Right renal pelvis (tissue), 4 donors: ENCODE measurements at regions not wholly inside any gene's neighbourhood (a gene's known extent, or its start where the extent isn't known, plus 50 kb on each side); places are given as distances from the start of the nearest gene placed in this dataset.
"Not testable (repeated sequence)": the region's sequence is repeated elsewhere in the genome, so short reads cannot be mapped to it uniquely, and the experiment has no call there.

Experiments
- DNase-seq, 4 donors: peaks; one replicate each; pipeline ENCODE4 v3.0.0-alpha.2; 2013; ENCODE audit warnings: low read depth in 4 of 4, low spot score in 3 of 4, missing footprints in 1 of 4

DNA sequence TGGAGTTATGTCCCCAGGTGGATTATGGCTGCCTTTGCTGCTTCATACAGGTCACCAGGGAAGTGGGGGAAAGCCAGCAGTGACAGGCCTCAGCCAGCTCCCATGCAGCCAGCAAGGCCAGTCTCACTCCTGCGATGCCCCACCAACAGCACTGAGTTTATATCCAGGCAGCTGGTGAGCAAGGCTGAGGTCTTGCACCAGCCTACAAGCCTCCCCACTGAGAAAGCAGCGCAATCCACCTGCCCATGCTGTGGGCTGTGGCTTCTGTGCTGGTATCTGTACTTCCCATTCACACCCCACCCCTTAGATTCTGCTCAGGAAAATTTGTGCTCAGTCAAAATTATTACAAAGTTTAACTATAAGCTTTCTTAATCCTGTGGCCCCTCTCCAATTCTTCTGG, 153.5 kb downstream of the HHIP start:
- DNase-seq: no peak

DNA sequence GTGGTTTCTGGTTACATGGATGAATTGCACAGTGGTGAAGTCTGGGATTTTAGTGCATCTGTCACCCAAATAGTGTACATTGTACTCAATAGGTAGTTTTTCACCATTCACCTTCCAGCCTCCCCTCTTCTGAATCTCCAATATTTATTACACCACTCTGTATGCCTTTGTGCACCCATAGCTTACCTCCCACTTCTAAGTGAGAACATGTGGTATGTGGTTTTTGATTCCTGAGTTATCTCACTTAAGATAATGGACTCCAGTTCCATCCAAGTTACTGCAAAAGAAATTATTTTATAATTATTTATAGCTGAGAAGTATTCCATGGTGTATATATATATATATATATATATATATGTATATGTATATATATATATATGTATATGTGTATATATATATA, 155.8 kb downstream of the HHIP start:
- DNase-seq: no peak

DNA sequence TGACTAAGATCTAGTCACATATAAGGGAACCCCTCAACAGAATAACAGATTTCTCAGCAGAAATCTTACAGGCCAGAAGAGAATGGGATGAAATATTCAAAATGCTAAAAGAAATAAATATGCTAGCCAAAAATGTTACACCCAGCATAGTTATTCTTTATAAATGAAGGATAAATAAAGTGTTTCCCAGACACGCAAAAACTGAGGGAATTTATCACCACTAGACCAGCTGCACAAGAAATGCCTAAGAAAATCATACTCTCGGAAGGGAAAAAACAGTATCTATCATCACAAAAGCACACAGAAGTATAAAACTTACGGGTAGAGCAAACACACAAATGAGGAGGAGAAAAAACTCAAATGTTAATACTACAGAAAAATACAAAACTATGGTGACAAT, 162.1 kb downstream of the HHIP start:
- no peak for DNase-seq

DNA sequence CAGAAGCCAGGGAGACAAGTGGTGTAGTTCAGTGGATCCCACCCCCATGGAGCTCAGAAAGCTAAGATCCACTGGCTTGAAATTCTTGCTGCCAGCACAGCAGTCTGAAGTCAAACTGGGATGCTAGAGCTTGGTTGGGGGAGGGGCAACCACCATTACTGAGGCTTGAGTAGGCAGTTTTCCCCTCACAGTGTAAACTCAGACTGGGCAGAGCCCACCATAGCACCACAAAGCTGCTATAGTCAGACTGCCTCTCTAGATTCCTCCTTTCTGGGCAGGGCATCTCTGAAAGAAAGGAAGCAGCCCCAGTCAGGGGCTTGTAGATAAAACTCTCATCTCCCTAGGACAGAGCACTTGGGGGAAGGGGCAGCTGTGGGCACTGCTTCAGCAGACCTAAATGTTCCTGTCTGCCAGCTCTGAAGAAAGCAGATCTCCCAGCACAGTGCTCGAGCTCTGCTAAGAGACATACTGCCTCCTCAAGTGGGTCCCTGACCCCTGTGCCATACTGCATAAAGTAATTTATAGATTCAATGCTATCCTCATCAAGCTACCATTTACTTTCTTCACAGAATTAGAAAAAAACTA, 163.2 kb downstream of the HHIP start:
- DNase-seq: no peak

DNA sequence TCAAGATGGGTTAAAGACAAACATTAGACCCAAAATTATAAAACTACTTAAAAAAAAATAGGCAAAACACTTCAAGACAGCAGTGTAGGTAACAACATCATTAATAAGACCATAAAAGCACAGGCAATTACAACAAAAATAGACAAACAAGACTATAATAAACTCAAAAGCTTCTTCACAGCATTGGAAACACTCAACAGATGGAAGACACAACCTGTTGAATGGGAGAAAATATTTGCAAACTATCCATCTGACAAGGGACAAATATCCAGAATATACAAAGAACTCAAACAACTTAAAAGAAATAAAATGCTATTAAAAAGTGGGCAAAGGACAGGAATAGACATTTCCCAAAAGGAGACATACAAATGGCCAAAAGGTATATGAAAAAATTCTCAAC, 170.7 kb downstream of the HHIP start:
- no peak for DNase-seq

DNA sequence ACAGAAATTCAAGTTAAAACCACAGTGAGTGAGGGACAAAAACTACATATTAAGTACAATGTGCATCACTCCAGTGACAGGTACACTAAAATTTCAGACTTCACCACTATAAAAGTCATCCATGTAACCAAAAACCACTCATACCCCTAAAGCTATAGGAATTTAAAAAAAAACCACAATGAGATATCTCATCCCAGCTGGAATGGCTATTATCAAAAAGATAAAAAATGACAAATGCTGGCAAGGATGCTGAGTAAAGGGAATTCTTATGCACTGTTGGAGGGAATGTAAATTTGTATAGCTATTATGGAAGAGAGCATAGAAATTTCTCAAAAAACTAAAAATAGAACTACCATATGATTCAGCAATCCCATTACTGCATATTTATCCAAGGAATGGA, 171.1 kb downstream of the HHIP start:
- no peak for DNase-seq

DNA sequence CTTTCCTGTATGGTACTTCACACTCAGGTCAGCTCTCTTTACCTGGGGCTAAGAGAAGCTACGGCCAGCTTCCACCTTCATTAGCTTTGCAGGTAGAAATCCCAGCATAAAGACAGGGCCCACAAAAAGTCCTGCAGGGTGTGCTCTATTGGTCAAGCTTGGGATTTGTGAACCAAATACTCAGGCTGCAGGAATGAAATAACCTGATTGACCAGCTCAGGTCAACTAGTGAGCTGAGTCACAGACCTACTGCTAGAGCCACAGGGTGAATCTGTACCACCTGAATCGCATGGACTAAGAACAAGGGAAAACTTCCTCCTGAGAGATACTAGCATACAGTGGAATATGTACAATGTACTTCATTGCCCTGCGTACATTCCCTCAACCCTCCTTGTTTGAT, 172.2 kb downstream of the HHIP start:
- DNase-seq: no peak

DNA sequence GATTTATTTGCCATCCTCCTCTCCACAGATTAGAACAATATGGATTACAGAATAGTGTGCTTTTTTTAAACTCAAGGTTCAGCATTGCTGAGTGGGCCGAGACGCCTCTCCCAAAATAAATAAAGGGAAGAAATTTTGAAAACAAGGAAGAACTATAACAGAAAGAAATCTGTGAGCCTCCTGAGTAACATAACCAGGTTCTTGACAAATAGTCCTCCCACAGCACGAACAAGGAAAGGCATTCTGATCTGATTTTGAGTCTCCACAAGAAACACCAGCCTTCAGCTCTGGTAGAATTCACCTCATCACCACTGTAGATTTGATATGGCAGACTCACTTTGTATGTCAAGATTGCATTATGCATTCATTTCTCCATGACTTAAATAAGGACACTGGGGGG, 173.6 kb downstream of the HHIP start:
- DNase-seq: no peak

DNA sequence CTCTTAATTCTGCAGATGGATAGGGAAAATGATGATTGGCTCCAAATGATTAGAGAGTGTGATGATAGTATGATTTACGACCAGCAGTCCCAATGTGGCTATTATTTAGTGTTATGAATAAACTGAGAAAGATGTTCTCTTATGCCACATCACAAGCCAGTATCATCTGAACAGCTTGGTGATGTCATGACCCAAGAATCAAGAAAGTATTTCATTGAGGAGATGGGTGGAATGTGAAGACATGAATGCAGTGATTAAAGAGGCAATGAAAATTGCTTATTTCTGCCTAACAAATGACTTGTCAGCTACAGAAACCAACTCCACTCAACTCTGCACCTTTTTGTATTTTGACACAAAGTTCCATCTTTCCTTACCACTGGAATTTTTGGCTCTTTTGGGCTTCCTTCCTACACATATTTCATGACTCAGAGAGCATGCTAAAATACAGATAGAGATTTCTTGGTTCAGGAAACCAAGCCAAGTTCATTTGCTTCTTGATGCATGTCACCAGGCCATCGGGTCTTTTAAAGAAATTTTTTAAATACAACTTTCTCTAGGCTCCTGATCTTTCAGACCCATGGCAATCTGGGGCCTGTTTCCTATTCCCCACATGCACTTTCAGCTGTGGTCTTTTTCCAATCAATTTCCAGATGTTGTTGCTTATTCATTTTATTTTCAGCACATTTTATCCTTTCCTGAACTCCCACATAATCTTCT, 174.2 kb downstream of the HHIP start:
- DNase-seq: no peak

DNA sequence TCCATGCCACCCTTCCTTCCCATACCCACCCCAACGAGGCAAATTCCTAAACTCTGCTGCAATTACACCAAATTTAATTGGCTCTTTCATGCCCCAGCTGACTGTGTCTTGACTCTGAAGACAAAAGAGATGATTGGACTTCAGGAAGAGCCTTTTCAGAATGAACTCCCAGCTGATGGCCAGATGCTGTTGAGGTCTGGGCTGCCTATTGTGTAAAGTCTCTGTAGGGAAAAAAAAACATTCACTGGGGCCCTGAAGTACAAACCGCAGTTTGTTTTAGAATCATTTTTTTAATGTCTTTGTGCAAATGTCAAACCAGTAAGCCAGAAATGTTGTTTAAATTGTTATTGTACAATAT, 174.8 kb downstream of the HHIP start:
- no peak for DNase-seq

DNA sequence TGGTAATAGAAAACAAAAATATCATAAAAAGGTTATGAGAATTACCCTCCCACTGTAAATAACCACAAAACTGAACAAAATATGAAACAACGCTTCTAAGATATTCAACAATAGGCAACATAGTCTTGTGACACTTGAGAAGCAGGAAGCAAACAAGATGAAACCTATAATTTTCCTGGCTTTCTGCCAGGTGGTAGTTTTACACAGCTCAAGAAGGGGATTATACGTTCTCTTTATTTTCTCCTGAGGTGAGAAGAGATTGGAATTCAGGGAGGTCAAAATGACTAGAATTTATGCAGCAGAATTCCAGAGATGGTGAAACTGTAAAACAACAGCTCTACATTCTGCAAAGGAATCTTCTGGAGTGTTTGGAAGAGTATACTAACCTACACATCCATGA, 186.0 kb downstream of the HHIP start:
- DNase-seq: no peak

DNA sequence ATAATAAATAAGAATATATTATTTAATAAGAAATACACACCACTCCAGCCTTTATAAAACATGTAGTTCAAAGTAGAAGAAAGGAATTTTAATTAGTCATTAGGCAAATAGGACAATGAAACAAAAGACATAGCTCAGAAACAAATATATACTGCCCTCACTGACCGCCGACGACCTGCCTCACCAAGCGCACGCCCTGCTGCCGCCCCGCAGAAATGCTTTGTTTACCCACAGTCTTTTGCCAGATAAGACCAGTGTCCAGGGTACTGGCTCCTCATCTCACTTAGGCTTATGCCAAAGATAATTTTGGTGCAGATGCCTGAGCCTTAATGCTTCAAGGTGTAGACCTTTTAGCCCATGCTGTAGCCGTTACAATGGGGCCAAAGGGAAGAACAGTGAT, 199.5 kb downstream of the HHIP start:
- DNase-seq: no peak

DNA sequence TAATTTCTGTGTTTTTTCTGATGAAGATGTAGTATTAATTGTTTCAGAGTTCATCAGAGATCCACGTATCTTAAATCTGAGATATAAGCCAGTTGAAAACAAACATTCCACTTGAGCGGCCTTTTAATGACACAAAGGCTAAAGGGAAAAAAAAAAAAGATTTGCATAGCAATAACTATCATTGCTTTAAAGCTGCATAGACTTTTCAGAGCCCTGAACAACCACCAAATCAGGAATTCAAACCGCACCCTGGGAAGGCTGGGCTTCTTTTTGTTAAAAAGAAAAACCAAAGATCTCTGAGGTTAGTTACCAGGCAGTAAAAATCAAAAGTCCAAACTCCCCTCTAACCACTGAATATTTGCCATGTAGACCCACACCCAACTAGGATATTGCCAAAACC, 206.0 kb downstream of the HHIP start:
- no peak for DNase-seq

DNA sequence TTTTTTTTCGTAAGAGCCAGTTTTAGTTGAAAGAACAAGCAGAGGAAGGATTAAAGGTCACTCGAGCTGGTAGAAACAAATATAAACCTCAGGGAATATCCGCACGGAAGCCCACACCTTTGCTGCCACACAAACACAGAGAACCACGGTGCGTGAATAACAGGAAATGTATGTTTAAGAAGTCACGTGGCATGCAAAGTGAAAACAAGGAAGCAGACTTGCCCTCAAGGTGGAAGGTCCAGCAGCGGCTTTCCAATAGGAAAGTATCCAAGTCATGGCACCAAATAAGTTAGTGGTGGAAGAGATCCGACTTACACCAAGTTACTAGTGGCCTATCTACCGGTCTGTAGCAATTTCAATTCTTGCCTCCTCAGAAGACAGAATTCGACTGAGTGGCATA, 215.5 kb downstream of the HHIP start:
- no peak for DNase-seq

DNA sequence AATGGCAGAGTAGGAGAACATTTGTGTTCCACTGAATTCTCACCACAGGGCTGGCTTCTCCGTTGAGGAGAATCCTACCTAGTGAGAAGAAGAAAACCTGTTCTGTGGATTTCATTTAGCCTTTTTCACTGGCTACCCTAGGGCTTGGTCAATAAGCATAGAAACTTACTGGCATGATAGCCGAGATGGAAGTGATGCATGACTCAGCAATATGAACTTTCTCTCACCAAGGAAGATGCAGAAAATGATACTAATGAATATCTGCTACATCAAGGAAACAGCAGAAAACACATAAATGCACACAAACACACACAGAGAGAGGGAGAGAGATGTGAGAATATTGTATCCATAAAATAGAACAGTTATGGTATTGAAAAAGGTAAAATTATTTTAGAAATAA, 216.3 kb downstream of the HHIP start:
- no peak for DNase-seq

DNA sequence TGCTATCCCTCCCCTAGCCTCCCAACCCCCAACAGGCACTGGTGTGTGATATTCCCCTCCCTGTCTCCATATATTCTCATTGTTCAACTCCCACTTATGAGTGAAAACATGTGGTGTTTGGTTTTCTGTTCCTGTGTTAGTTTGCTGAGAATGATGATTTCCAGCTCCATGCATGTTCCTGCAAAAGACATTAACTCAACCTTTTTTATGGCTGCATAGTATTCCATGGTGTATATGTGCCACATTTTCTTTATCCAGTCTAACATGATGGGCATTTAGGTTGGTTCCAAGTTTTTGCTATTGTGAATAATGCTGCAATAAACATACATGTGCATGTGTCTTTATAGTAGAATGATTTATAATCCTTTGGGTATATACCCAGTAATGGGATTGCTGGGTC, 218.9 kb downstream of the HHIP start:
- not testable (repeated sequence) for DNase-seq

DNA sequence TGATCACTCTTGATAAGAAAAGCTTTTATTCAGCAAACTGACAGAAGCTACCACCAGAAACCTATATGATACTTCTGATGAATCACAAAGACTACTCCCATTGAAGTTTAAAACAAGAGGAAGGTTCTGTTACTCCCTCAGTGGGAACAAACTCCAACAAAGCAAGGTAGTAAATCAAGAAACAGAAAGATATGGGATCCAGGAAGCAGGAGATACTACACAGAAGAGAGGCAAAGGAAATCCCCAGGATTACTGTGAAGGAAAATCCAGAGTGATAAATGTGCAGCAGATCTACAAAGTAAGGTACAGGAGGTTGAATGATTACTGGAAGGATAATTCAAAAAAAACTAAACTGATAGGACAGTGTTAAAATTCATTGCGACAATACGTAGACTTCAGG, 222.4 kb downstream of the HHIP start:
- no peak for DNase-seq

DNA sequence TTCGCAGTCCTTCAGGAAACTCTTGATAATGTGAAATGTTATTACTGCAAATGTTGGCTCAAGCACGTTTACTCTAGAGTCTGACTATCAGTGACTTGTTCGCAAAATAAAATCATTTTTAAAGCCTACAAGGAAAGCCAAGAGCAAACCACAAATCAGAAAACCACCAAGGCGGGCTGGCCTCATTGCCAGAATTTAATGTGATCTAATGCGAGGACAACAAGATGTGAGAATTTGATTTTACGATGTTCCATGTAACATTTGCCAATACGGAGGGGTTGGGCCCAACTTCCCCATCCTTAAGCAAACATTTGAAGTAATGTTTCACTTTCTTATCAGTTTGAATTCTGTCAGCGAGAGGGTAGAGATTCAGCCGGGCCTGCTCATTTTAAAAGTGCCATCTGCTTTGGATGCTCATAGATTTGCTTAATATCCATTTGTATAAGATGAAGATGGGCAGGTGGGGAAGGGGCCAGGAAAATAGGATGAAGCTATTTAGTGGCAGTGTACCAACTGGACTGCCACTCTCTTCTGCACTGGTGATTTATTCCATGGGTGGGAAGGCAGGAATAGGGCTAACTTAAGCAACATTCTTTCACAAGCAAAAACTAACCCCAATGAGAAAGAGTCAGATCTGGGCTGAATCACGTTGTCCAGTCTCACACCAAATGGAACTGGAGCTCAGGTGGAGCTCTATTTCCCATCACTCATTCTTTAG, 225.3 kb downstream of the ANAPC10 start:
- peak in 2 of 4 donors; percentile 3 to 5 for DNase-seq

DNA sequence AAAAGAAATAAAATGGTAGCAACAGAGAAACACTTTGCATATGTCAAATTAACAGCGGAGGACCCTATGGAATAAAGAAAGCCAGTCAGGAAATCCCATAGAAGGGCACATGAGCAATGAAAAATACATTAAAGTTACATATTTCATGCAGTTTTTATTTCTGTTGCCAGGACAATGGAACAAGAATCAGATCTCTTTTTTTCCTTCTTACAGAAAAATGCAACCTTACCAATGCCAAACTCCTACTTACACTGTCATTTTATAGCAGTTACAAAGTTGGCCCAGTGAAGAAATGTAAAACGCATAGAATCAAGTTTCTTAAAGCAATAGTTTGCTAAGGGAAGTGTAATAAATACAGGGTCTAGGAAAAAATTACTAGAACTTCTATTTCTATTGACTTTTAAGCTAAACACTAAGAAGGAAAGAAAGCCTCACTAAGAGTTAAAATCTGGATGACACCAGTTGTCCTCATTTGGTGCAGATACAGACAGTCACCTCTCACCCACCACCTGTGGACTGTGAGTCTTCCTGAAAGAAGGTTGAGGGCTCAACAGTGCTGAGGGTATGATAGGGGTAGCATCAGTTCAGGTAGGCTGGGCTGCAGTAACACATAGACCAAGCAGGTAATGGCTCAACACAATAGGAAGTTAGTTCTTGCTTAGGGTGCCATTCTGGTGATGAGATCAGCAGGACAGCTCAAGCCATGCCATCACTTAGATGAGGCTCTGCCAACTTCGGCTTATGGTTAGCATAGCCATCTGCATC, 224.6 kb downstream of the ANAPC10 start:
- no peak for DNase-seq

DNA sequence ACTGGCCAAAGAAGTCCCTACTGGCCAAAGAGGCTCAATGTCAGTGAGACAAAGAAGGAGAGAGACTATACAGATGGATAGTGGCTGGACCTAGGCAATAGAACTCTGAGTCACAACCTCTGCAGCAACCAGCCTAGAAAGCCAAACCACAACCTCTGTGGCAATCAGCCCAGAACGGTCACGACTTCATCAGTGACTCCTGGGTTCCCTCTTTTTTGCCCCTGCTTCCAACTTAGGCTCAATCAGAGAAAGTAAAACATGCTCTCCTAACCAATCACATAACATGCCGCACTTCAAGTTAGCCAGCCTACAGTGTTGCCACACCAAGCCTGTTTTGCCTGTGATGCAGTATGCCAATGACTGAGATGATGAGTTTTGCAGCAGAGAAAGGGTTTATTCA, 203.4 kb downstream of the ANAPC10 start:
- no peak for DNase-seq

DNA sequence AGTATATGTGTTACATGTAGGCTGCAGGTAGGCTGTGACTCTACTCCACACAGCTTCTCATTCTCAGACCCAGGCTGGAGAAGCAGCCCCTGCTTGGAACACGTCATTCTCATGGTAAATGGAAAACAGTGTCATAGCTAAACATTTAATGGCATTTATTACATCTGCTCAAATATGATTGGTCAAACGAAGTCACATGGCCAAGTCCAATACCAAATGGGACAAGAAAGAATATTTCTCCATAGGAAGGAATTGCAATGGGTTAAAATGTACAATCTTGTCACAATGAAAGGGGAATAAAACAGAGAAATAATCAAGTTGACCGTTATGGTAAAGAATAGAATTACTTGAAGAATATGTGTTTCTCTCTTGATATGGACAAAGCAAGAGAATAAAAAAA, 198.6 kb downstream of the ANAPC10 start:
- DNase-seq: no peak

DNA sequence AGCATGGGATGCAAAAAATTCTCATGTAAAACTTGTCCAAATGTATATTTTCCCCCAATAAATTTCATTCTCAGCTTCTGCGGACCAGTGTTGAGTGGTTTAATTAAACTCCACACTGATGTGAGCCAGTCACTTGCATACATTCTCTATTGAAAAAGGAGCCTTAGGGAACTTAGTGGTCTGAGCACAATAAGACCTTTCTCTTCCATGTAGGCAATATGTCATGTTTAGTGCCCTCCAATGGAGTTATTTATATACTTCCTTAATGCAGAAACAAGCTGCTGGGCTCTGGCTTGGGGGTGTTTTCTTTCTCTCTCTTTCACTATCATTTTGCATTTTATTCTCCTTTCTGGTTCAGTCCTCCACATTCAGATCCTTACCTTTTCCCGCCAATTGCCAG, 196.9 kb downstream of the ANAPC10 start:
- no peak for DNase-seq
